Mesenchymal stem cell (in vitro differentiated cells and primary cell): ENCODE measurements at regions not wholly inside any gene's neighbourhood (a gene's known extent, or its start where the extent isn't known, plus 50 kb on each side); places are given as distances from the start of the nearest gene placed in this dataset.

ENCODE experiments used
- DNase-seq: peaks from one replicate; pipeline ENCODE4 v3.0.0-alpha.2; 2013
- H2AFZ ChIP-seq: one replicate; pipeline ENCODE4 v1.6.1; 2013; ENCODE audit warnings: low read depth, mild to moderate bottlenecking, control low read depth, inconsistent platforms, low read length, moderate library complexity
- H2AK5ac ChIP-seq: 2 replicates; pipeline ENCODE4 v1.6.1; 2013; ENCODE audit warnings: low read length, moderate library complexity, mild to moderate bottlenecking, inconsistent platforms; ENCODE audit not compliant: severe bottlenecking
- H2BK120ac ChIP-seq: one replicate; pipeline ENCODE4 v1.6.1; 2013; ENCODE audit warnings: low read depth, mild to moderate bottlenecking, inconsistent platforms, low read length, moderate library complexity
- H2BK12ac ChIP-seq, 2 experiments: one replicate each; pipeline ENCODE4 v1.6.1; 2013; ENCODE audit warnings: inconsistent platforms in 2 of 2, low read length in 2 of 2, mild to moderate bottlenecking in 2 of 2, moderate library complexity in 2 of 2, control low read depth in 1 of 2
- H2BK15ac ChIP-seq: one replicate; pipeline ENCODE4 v1.6.1; 2013; ENCODE audit warnings: mild to moderate bottlenecking, low read depth, inconsistent platforms; ENCODE audit not compliant: poor library complexity, severe bottlenecking
- H2BK5ac ChIP-seq: 2 replicates; pipeline ENCODE4 v1.6.1; 2013; ENCODE audit warnings: low read depth, mild to moderate bottlenecking, low read length, control low read depth, inconsistent platforms; ENCODE audit not compliant: poor library complexity, severe bottlenecking
- H3K14ac ChIP-seq, 2 experiments: one replicate each; pipeline ENCODE4 v1.6.1; 2013; ENCODE audit warnings: inconsistent platforms in 2 of 2, low read length in 2 of 2, control low read depth in 1 of 2, mild to moderate bottlenecking in 1 of 2, moderate library complexity in 1 of 2
- H3K18ac ChIP-seq, 2 experiments: one replicate each; pipeline ENCODE4 v1.6.1; 2013; ENCODE audit warnings: inconsistent platforms in 2 of 2, low read length in 2 of 2, control low read depth in 1 of 2, low read depth in 1 of 2, mild to moderate bottlenecking in 1 of 2
- H3K23ac ChIP-seq, 2 experiments: one replicate each; pipeline ENCODE4 v1.6.1; 2013; ENCODE audit warnings: inconsistent platforms in 2 of 2, low read length in 2 of 2, mild to moderate bottlenecking in 2 of 2, moderate library complexity in 2 of 2, control low read depth in 1 of 2
- H3K27ac ChIP-seq: 2 replicates; pipeline ENCODE4 v1.5.1; 2013; ENCODE audit warnings: mild to moderate bottlenecking, moderate library complexity, low read length, control low read depth, inconsistent platforms; ENCODE audit not compliant: poor library complexity, severe bottlenecking
- H3K27me3 ChIP-seq, 2 experiments: 2 replicates each; pipeline versions ENCODE4 v1.6.1 to v1.7.0; 2013; ENCODE audit warnings: low read length in 2 of 2, mild to moderate bottlenecking in 2 of 2, moderate library complexity in 2 of 2, control low read depth in 1 of 2, inconsistent platforms in 1 of 2; ENCODE audit not compliant: control insufficient read depth in 1 of 2, insufficient read depth in 1 of 2
- H3K36me3 ChIP-seq, 2 experiments: 2 replicates each; pipeline versions ENCODE4 v1.6.1 to v1.7.0; 2013; ENCODE audit warnings: low read length in 2 of 2, control low read depth in 1 of 2, inconsistent platforms in 1 of 2, low read depth in 1 of 2, mild to moderate bottlenecking in 1 of 2; ENCODE audit not compliant: insufficient read depth in 2 of 2, control insufficient read depth in 1 of 2
- H3K4ac ChIP-seq, 2 experiments: one replicate each; pipeline ENCODE4 v1.6.1; 2013; ENCODE audit warnings: inconsistent platforms in 2 of 2, low read length in 2 of 2, mild to moderate bottlenecking in 2 of 2, moderate library complexity in 2 of 2, control low read depth in 1 of 2, low read depth in 1 of 2
- H3K4me1 ChIP-seq: 2 replicates; pipeline ENCODE4 v1.6.1; 2013; ENCODE audit warnings: low read depth, low read length, control low read depth; ENCODE audit not compliant: control insufficient read depth, insufficient read depth
- H3K4me2 ChIP-seq: 2 replicates; pipeline ENCODE4 v1.6.1; 2013; ENCODE audit warnings: low read length, mild to moderate bottlenecking, inconsistent platforms; ENCODE audit not compliant: poor library complexity, severe bottlenecking
- H3K4me3 ChIP-seq, 2 experiments: 2 replicates each; pipeline versions ENCODE4 v1.5.1 to v1.7.0; 2013; ENCODE audit warnings: low read length in 2 of 2, mild to moderate bottlenecking in 2 of 2, control low read depth in 1 of 2, low read depth in 1 of 2; ENCODE audit not compliant: insufficient read depth in 1 of 2
- H3K79me1 ChIP-seq: replicated peaks from 2 replicates; pipeline ENCODE4 v1.6.1; 2013; ENCODE audit warnings: mild to moderate bottlenecking, control low read depth, low read length, inconsistent platforms; ENCODE audit not compliant: poor library complexity, severe bottlenecking
- H3K9ac ChIP-seq: 2 replicates; pipeline ENCODE4 v1.7.0; 2013; ENCODE audit warnings: mild to moderate bottlenecking, low read length, moderate library complexity
- H3K9me3 ChIP-seq: 2 replicates; pipeline ENCODE4 v1.7.0; 2013; ENCODE audit warnings: mild to moderate bottlenecking, low read length; ENCODE audit not compliant: control insufficient read depth
- H4K8ac ChIP-seq: one replicate; pipeline ENCODE4 v1.6.1; 2013; ENCODE audit warnings: inconsistent platforms, mild to moderate bottlenecking, low read length, moderate library complexity
- H4K91ac ChIP-seq: one replicate; pipeline ENCODE4 v1.6.1; 2013; ENCODE audit warnings: mild to moderate bottlenecking, low read length, inconsistent platforms
- WGBS: methylation state at CpG from one replicate; pipeline ENCODE4 v1.1.7; 2013; ENCODE audit warnings: mixed read lengths; 5-methylcytosine and 5-hydroxymethylcytosine counted together

DNA sequence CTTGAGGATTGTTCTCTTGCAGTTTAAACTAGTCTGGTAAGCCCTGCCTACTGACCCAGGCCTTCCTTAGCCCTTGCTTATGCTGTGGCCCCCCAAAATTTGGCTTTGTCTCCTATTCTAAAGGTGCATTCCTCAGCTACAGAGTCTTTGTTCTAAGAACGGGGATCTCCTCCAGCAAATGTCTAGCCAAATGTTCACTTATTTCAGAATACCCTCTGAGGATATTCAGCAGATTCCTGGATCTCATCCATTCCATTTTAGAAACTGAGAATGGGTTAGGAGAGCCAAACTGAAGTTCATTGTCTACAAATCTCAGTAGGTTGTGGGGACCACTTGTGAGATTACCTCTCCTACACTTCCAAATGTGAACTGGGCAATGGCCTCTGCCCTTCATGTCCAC lies 164.2 kb upstream of the ARG1 start:
- no peak overlapping the region for H3K27ac ChIP-seq
- no peak overlapping the region for H2AFZ ChIP-seq
- WGBS: 83% methylated on average over 1 of the region's 1 CpG

DNA sequence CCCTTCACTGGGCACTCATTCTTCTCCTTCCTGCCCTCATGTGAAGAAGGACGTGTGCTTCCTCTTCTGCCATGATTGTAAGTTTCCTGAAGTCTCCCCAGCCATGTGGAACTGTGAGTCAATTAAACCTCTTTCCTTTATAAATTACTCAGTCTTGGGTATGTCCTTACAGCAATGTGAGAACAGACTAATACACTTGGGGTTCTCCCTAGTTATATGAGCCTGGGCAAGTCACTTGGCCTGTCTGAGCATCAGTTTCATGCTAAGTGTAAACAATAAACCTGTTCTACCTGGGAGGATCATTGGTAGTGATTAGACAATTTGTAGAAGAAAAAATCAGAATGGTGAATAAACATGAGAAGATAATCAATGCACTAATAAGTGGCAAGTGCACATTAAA lies 162.2 kb upstream of the ARG1 start:
- no peak overlapping the region for H2BK120ac ChIP-seq
- no peak overlapping the region for H4K91ac ChIP-seq
- H2BK12ac ChIP-seq: no peak overlapping the region
- no peak for DNase-seq
- H3K23ac ChIP-seq: no peak overlapping the region
- H3K79me1 ChIP-seq: no peaks in the 10 kb centered on the region
- WGBS: 63% methylated on average over 1 of the region's 1 CpG
- no peak overlapping the region for H3K4me3 ChIP-seq
- peaks cover 4% of the 10 kb centered on the region in 2 experiments for H3K27me3 ChIP-seq
- no peaks in the 10 kb centered on the region for H3K4me1 ChIP-seq
- no peak overlapping the region for H2AFZ ChIP-seq
- no peak overlapping the region for H3K4me2 ChIP-seq
- no peak overlapping the region for H3K18ac ChIP-seq
- H2AK5ac ChIP-seq: no peak overlapping the region
- H3K9me3 ChIP-seq: peaks cover 5% of the 10 kb centered on the region
- H4K8ac ChIP-seq: no peak overlapping the region
- no peak overlapping the region for H3K14ac ChIP-seq
- no peak overlapping the region for H3K4ac ChIP-seq
- H3K27ac ChIP-seq: no peak overlapping the region
- H3K36me3 ChIP-seq: no peaks in the 10 kb centered on the region
- no peak overlapping the region for H3K9ac ChIP-seq
- H2BK15ac ChIP-seq: no peak overlapping the region
- no peak overlapping the region for H2BK5ac ChIP-seq

More for the DNA sequence above, 164.2 kb upstream of the ARG1 start:
- Histone ChIP-seq H2BK15ac (no peak overlapping the region), H3K79me1 (no peaks in the 10 kb centered on the region), H2BK5ac (no peak overlapping the region), H2BK12ac (no peak overlapping the region), H3K23ac (no peak overlapping the region), H2AK5ac (no peak overlapping the region), H3K36me3 (no peaks in the 10 kb centered on the region), H3K14ac (no peak overlapping the region), H3K9me3 (peaks cover 5% of the 10 kb centered on the region), H3K9ac (no peak overlapping the region), H4K8ac (no peak overlapping the region), H3K4me2 (no peak overlapping the region), H2BK120ac (no peak overlapping the region), H4K91ac (no peak overlapping the region), H3K4ac (no peak overlapping the region), H3K27me3 (peaks cover 4% of the 10 kb centered on the region in 2 experiments), H3K4me1 (no peaks in the 10 kb centered on the region), H3K18ac (no peak overlapping the region), H3K4me3 (no peak overlapping the region)
- DNase-seq: no peak

DNA sequence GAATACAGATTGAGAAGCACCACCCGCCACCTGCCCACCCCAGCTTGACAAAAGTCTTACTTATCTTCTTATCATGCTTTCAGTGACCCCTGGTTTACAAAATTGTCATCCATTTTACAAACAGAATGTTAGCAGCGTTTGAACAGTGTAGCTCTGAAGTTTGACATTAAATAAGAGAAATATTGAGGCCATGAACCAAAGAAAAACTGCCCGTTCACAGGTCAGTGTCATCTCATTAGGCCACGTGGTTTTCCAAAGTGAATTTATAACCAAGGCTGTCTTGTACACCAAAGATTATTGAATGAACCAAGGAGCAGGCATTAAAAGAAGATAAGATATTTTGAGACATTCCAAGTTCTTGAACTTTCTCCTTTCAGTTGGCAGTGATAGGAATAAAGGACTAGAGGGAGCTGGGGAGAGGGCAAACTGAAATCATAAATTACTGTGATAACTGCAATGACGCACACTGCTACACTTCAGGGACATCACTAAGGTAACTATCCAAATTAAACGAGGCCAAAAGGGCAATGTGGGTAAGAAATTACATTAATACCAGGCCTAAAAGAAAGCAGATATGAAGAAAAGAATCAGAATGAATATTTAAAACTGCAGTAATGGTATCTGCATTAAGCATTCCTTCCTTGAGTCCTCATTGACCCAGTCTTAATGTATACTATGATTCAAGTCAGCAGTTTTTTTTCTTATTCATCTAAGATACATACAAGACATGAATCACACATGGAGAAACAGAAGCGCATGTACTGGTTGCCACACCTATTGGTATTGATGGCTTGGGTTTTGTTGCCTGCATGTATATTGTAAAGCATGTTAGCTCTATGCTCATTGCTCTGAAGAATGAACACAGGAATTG lies 159.8 kb upstream of the ARG1 start:
- H2AK5ac ChIP-seq: no peak overlapping the region
- no peak overlapping the region for H3K4me2 ChIP-seq
- H3K36me3 ChIP-seq: no peaks in the 10 kb centered on the region
- H2BK12ac ChIP-seq: no peak overlapping the region
- peaks cover 5% of the 10 kb centered on the region for H3K9me3 ChIP-seq
- no peak overlapping the region for H2BK15ac ChIP-seq
- no peak overlapping the region for H2AFZ ChIP-seq
- WGBS: 84% methylated on average over 5 of the region's 7 CpGs
- H3K23ac ChIP-seq: no peak overlapping the region
- no peaks in the 10 kb centered on the region for H3K79me1 ChIP-seq
- H3K4me1 ChIP-seq: no peaks in the 10 kb centered on the region
- no peak overlapping the region for H3K9ac ChIP-seq
- H3K14ac ChIP-seq: no peak overlapping the region
- no peak overlapping the region for H3K18ac ChIP-seq
- peaks cover 4% of the 10 kb centered on the region in 2 experiments for H3K27me3 ChIP-seq
- no peak overlapping the region for H3K27ac ChIP-seq
- H2BK120ac ChIP-seq: no peak overlapping the region
- H2BK5ac ChIP-seq: no peak overlapping the region
- no peak overlapping the region for H4K8ac ChIP-seq
- DNase-seq: no peak
- no peak overlapping the region for H3K4me3 ChIP-seq
- H4K91ac ChIP-seq: no peak overlapping the region
- H3K4ac ChIP-seq: no peak overlapping the region

DNA sequence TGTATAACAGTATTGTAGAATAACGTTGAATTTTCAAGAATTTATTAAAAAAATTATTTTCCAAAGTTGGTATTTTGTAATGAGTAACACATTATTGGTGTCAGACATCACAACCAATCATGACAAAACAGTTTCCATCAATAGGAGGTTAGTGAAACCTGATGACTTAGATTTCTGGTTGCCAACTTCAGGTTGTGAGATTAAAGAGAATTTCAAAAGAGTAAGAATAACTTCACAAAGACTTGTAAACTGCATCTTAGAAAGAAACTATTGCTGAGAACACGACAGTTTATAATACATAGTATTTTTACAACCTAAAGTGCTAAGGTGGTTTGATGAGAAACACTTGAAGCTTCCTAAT lies 159.2 kb upstream of the ARG1 start:
- Histone ChIP-seq H3K4me2 (no peak overlapping the region), H2BK15ac (no peak overlapping the region), H3K14ac (no peak overlapping the region), H2BK12ac (no peak overlapping the region), H3K23ac (no peak overlapping the region), H2BK5ac (no peak overlapping the region), H3K4me3 (no peak overlapping the region), H3K18ac (no peak overlapping the region), H3K9ac (no peak overlapping the region), H3K9me3 (peaks cover 5% of the 10 kb centered on the region), H3K79me1 (no peaks in the 10 kb centered on the region), H4K8ac (no peak overlapping the region), H3K4ac (no peak overlapping the region), H3K4me1 (no peaks in the 10 kb centered on the region), H2AFZ (no peak overlapping the region), H4K91ac (no peak overlapping the region), H2BK120ac (no peak overlapping the region), H3K27ac (no peak overlapping the region), H3K27me3 (peaks cover under 1 to 1% of the 10 kb centered on the region in 2 experiments), H3K36me3 (no peaks in the 10 kb centered on the region), H2AK5ac (no peak overlapping the region)
- no peak for DNase-seq
- no CpG with 5 or more reads among the region's 2 CpGs for WGBS
